IMR-90 (cell line): ENCODE measurements at regions not wholly inside any gene's neighbourhood (a gene's known extent, or its start where the extent isn't known, plus 50 kb on each side); places are given as distances from the start of the nearest gene placed in this dataset.

Source experiments
- ATAC-seq: fragments of 200-7000 bp; cut with Tn5 transposase; 2 replicates; pipeline ENCODE4 v1.9.1; 2020; ENCODE audit warnings: low read depth, mild to moderate bottlenecking, moderate library complexity
- BruUV-seq: library from RNA; stranded (reverse); fragments of 400-500 nt; replicated peaks from 2 replicates; lab custom pipeline; 2021; lab: Mats Ljungman, UMichigan
- CTCF ChIA-PET: fragments of 300-600 bp; formaldehyde crosslinking; extraction: SDS; loops from one replicate; lab custom pipeline; 2021; ENCODE audit warnings: antibody characterized with exemption; lab: Yijun Ruan, JAX
- POLR2A ChIA-PET: fragments of 300-600 bp; sonication (Branson Sonifier 250); formaldehyde crosslinking; loops from one replicate; lab custom pipeline; 2022; ENCODE audit warnings: antibody characterized with exemption; ENCODE audit not compliant: unreplicated experiment; lab: Charles Lee
- DNase-seq: peaks from one replicate; pipeline ENCODE4 v3.0.0; 2013
- H2AFZ ChIP-seq: replicated peaks from 2 replicates; pipeline ENCODE3; 2013; ENCODE audit warnings: low read length, mild to moderate bottlenecking; ENCODE audit not compliant: poor library complexity
- H2AK5ac ChIP-seq: 2 replicates; pipeline ENCODE4 v1.6.1; 2013; ENCODE audit warnings: low read depth, low read length, inconsistent platforms
- H2AK9ac ChIP-seq: replicated peaks from 2 replicates; pipeline ENCODE3; 2013; ENCODE audit warnings: mild to moderate bottlenecking, low read depth, low read length, moderate library complexity; ENCODE audit not compliant: poor library complexity
- H2BK120ac ChIP-seq: 2 replicates; pipeline ENCODE4 v1.6.1; 2013; ENCODE audit warnings: low read depth, low read length, inconsistent platforms
- H2BK15ac ChIP-seq: 3 replicates; pipeline ENCODE4 v1.6.1; 2013; ENCODE audit warnings: low read depth, low read length, inconsistent platforms
- H2BK20ac ChIP-seq: 2 replicates; pipeline ENCODE4 v1.6.1; 2013; ENCODE audit warnings: low read depth, mild to moderate bottlenecking, inconsistent platforms, low read length, moderate library complexity
- H2BK5ac ChIP-seq: 2 replicates; pipeline ENCODE4 v1.6.1; 2013; ENCODE audit warnings: mild to moderate bottlenecking, low read depth, low read length, inconsistent platforms; ENCODE audit not compliant: poor library complexity, severe bottlenecking
- H3K14ac ChIP-seq: replicated peaks from 2 replicates; pipeline ENCODE4 v1.6.1; 2013; ENCODE audit warnings: low read depth, low read length, inconsistent platforms
- H3K18ac ChIP-seq: 2 replicates; pipeline ENCODE4 v1.6.1; 2013; ENCODE audit warnings: low read depth, low read length, control low read depth
- H3K23ac ChIP-seq: 2 replicates; pipeline ENCODE4 v1.6.1; 2013; ENCODE audit warnings: low read depth, low read length, inconsistent platforms
- H3K27ac ChIP-seq: 2 replicates; pipeline ENCODE4 v1.5.1; 2013; ENCODE audit warnings: mild to moderate bottlenecking, control low read depth, low read length; ENCODE audit not compliant: insufficient read depth
- H3K27me3 ChIP-seq: 2 replicates; pipeline ENCODE4 v1.6.1; 2013; ENCODE audit warnings: low read length; ENCODE audit not compliant: control insufficient read depth, insufficient read depth
- H3K36me3 ChIP-seq: 2 replicates; pipeline ENCODE4 v1.6.1; 2013; ENCODE audit warnings: low read length, mixed read lengths; ENCODE audit not compliant: control insufficient read depth, insufficient read depth
- H3K4ac ChIP-seq: 2 replicates; pipeline ENCODE4 v1.6.1; 2013; ENCODE audit warnings: low read depth, low read length, inconsistent platforms
- H3K4me1 ChIP-seq: 2 replicates; pipeline ENCODE4 v1.6.1; 2013; ENCODE audit warnings: low read length, mixed read lengths; ENCODE audit not compliant: control insufficient read depth, insufficient read depth
- H3K4me2 ChIP-seq: 2 replicates; pipeline ENCODE4 v1.6.1; 2013; ENCODE audit warnings: low read depth, mild to moderate bottlenecking, control low read depth, low read length, moderate library complexity
- H3K4me3 ChIP-seq: 2 replicates; pipeline ENCODE4 v1.5.1; 2013; ENCODE audit warnings: low read depth, mild to moderate bottlenecking, control low read depth, low read length, moderate library complexity; ENCODE audit not compliant: insufficient read depth
- H3K56ac ChIP-seq: 2 replicates; pipeline ENCODE4 v1.6.1; 2013; ENCODE audit warnings: low read length, inconsistent platforms; ENCODE audit not compliant: insufficient read depth; ENCODE audit errors: extremely low read depth
- H3K79me1 ChIP-seq, 2 experiments: 2 replicates each; pipeline ENCODE4 v1.6.1; 2013; ENCODE audit warnings: low read length in 2 of 2, inconsistent platforms in 1 of 2, low read depth in 1 of 2
- H3K9ac ChIP-seq: 2 replicates; pipeline ENCODE4 v1.6.1; 2013; ENCODE audit warnings: low read depth, low read length, control low read depth
- H3K9me1 ChIP-seq: 2 replicates; pipeline ENCODE4 v1.6.1; 2013; ENCODE audit warnings: low read length, inconsistent platforms; ENCODE audit not compliant: insufficient read depth
- H3K9me3 ChIP-seq: 2 replicates; pipeline ENCODE4 v1.6.1; 2013; ENCODE audit warnings: low read length; ENCODE audit not compliant: control insufficient read depth, insufficient read depth
- H4K20me1 ChIP-seq: 2 replicates; pipeline ENCODE4 v1.6.1; 2013; ENCODE audit warnings: low read length, inconsistent platforms; ENCODE audit not compliant: insufficient read depth
- H4K5ac ChIP-seq: 2 replicates; pipeline ENCODE4 v1.6.1; 2013; ENCODE audit warnings: mild to moderate bottlenecking, low read depth, low read length, control low read depth
- H4K8ac ChIP-seq, 2 experiments: 2 replicates each; pipeline ENCODE4 v1.6.1; 2013; ENCODE audit warnings: low read depth in 2 of 2, low read length in 2 of 2, control low read depth in 1 of 2, inconsistent platforms in 1 of 2
- H4K91ac ChIP-seq: 2 replicates; pipeline ENCODE4 v1.6.1; 2013; ENCODE audit warnings: low read depth, low read length, inconsistent platforms; ENCODE audit not compliant: insufficient read depth
- BHLHE40 ChIP-seq: fragments of 150-350 bp; IDR thresholded peaks from 2 replicates; pipeline ENCODE4 v1.6.1; 2016; ENCODE audit warnings: mild to moderate bottlenecking, low read depth, low read length
- CEBPB ChIP-seq: IDR thresholded peaks from 2 replicates; pipeline ENCODE4 v1.6.1; 2012; ENCODE audit warnings: low read depth, low read length, improper control_type of control experiment
- CHD1 ChIP-seq: IDR thresholded peaks from 2 replicates; pipeline ENCODE4 v1.6.1; 2012; ENCODE audit warnings: low read depth, low read length, improper control_type of control experiment
- FOS ChIP-seq: fragments of 150-350 bp; IDR thresholded peaks from 2 replicates; pipeline ENCODE4 v1.6.1; 2016; ENCODE audit warnings: low read depth, low read length
- MAFK ChIP-seq: IDR thresholded peaks from 2 replicates; pipeline ENCODE4 v1.6.1; 2012; ENCODE audit warnings: low read depth, low read length, improper control_type of control experiment
- MAZ ChIP-seq: IDR thresholded peaks from 2 replicates; pipeline ENCODE4 v1.6.1; 2012; ENCODE audit warnings: low read depth, mild to moderate bottlenecking, low read length, improper control_type of control experiment, moderate library complexity, borderline replicate concordance
- MXI1 ChIP-seq: IDR thresholded peaks from 2 replicates; pipeline ENCODE4 v1.6.1; 2012; ENCODE audit warnings: low read depth, mild to moderate bottlenecking, low read length, moderate library complexity, borderline replicate concordance
- NFE2L2 ChIP-seq: fragments of 150-350 bp; IDR thresholded peaks from 2 replicates; pipeline ENCODE4 v1.6.1; 2016; ENCODE audit warnings: low read depth, mild to moderate bottlenecking, low read length
- POLR2A ChIP-seq: IDR thresholded peaks from 2 replicates; pipeline ENCODE4 v1.6.1; 2012; ENCODE audit warnings: mild to moderate bottlenecking, low read depth, low read length
- RAD21 ChIP-seq: IDR thresholded peaks from 2 replicates; pipeline ENCODE4 v1.6.1; 2012; ENCODE audit warnings: low read length, improper control_type of control experiment
- RCOR1 ChIP-seq: IDR thresholded peaks from 2 replicates; pipeline ENCODE4 v1.6.1; 2012; ENCODE audit warnings: mild to moderate bottlenecking, low read length, improper control_type of control experiment; ENCODE audit not compliant: insufficient replicate concordance
- RFX5 ChIP-seq: IDR thresholded peaks from 2 replicates; pipeline ENCODE4 v1.8.0; 2012; ENCODE audit warnings: low read depth, mild to moderate bottlenecking, low read length, moderate library complexity
- WGBS, 2 experiments: methylation state at CpG; one replicate each; pipeline versions ENCODE4 v1.1.5 to v1.1.7; 2013; ENCODE audit warnings: missing lambda C conversion rate in 2 of 2; ENCODE audit not compliant: insufficient read length in 1 of 2; ENCODE audit errors: extremely low coverage in 2 of 2; 5-methylcytosine and 5-hydroxymethylcytosine counted together
- dilution Hi-C: fragments of 300-500 bp; cut with HindIII; formaldehyde crosslinking; loops from one replicate; pipeline ENCODE4 v1.14.3; 2018; ENCODE audit warnings: low sequenced_read_pairs; ENCODE audit not compliant: unreplicated experiment
- in situ Hi-C: fragments of 300-500 bp; cut with MboI; formaldehyde crosslinking; loops from 3 replicates; pipeline ENCODE4 v1.14.3; 2019; ENCODE audit warnings: low sequenced_read_pairs, inconsistent platforms, mixed read lengths
- intact Hi-C: fragments of 100-400 bp; cut with micrococcal nuclease; formaldehyde crosslinking; loops from 2 replicates; pipeline ENCODE4 v1.10.0; 2022
- TF ChIP-seq, protein P1 (sequence below): fragments of 150-350 bp; IDR thresholded peaks from 2 replicates; pipeline ENCODE4 v1.6.1; 2017; ENCODE audit warnings: mild to moderate bottlenecking, antibody characterized with exemption, low read length, low read depth
- TF ChIP-seq, protein P2 (sequence below): fragments of 150-350 bp; IDR thresholded peaks from 2 replicates; pipeline ENCODE4 v1.6.1; 2016; ENCODE audit warnings: low read depth, mild to moderate bottlenecking, low read length, moderate library complexity, borderline replicate concordance

DNA sequence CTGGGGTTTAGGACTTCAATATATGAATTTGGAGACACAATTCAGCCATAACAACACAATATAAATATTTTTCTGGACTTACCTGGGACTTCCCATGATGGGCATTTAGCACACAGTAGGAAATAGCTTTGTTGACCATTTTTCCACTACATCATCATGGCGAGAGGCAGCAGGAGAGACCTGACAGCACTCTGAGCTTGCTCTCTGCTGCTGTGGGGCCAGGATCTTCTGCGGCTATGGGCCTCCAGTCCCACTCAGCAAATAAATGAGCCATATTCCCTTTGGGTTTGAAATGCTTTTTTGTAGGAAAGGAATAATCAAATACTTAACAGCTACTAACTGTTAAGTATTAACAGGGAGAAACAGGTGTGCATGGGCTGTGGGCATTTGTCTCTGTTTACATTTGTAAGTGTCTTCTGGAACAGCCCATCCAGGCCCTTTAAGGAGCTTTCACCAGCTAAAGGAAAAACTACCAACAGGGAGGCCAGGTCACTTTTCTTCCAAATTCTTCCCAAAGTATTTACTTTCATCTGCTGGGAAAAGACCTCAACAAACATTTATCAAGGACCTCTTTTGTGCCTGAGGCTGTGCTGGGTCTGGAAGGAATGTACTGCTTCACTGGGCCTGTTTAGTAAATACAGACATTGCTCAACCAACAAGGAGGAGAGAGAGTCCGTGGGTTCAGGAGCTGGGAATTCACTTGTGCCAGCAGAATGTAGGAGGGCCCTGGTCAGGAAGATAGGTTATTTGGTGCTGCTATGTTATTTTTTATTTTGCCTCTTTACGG lies 133.2 kb downstream of the LRIG2 start:
- H3K27me3 ChIP-seq = peaks cover 7% of the 10 kb centered on the region
- H3K23ac ChIP-seq = no peak overlapping the region
- no peak overlapping the region for H3K9ac ChIP-seq
- in situ Hi-C loops = no loop called here
- DNase-seq (no peak), ATAC-seq (no peak)
- WGBS, 2 experiments = no CpG with 5 or more reads among the region's 4 CpGs
- no peak overlapping the region for H3K18ac ChIP-seq
- H2BK5ac ChIP-seq = no peak overlapping the region
- no peak overlapping the region for H3K14ac ChIP-seq
- no peak overlapping the region for H2AK9ac ChIP-seq
- H3K79me1 ChIP-seq = no peaks in the 10 kb centered on the region
- no peak overlapping the region for H3K4me2 ChIP-seq
- no peak overlapping the region for H4K91ac ChIP-seq
- dilution Hi-C loops = no loop called here
- H3K9me1 ChIP-seq = no peaks in the 10 kb centered on the region
- H2AFZ ChIP-seq = no peak overlapping the region
- no peak overlapping the region for H2BK20ac ChIP-seq
- H3K36me3 ChIP-seq = no peaks in the 10 kb centered on the region
- intact Hi-C loops = no loop called here
- no peak overlapping the region for H2BK120ac ChIP-seq
- TF ChIP-seq, protein P1, sequence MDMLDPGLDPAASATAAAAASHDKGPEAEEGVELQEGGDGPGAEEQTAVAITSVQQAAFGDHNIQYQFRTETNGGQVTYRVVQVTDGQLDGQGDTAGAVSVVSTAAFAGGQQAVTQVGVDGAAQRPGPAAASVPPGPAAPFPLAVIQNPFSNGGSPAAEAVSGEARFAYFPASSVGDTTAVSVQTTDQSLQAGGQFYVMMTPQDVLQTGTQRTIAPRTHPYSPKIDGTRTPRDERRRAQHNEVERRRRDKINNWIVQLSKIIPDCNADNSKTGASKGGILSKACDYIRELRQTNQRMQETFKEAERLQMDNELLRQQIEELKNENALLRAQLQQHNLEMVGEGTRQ = no peak
- TF ChIP-seq, protein P2, sequence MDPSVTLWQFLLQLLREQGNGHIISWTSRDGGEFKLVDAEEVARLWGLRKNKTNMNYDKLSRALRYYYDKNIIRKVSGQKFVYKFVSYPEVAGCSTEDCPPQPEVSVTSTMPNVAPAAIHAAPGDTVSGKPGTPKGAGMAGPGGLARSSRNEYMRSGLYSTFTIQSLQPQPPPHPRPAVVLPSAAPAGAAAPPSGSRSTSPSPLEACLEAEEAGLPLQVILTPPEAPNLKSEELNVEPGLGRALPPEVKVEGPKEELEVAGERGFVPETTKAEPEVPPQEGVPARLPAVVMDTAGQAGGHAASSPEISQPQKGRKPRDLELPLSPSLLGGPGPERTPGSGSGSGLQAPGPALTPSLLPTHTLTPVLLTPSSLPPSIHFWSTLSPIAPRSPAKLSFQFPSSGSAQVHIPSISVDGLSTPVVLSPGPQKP = no peak
- no peak for TF ChIP-seq CEBPB
- TF ChIP-seq FOS = no peak
- TF ChIP-seq RAD21 = no peak
- no peak for TF ChIP-seq NFE2L2
- TF ChIP-seq RCOR1 = no peak
- no peak for TF ChIP-seq POLR2A
- no peak for TF ChIP-seq RFX5
- TF ChIP-seq MXI1 = no peak
- TF ChIP-seq BHLHE40 = no peak
- no peak for TF ChIP-seq MAZ
- TF ChIP-seq CHD1 = no peak
- no peak for TF ChIP-seq MAFK
- H2AK5ac ChIP-seq = no peak overlapping the region
- H3K4me3 ChIP-seq = no peak overlapping the region
- H3K56ac ChIP-seq = no peak overlapping the region
- H4K20me1 ChIP-seq = no peaks in the 10 kb centered on the region
- CTCF ChIA-PET = interaction anchor here (0.6 kb wide), 1 partner anchor 9 kb away, joined by 3 read pairs; no protein-coding TSS in a partner anchor
- no peak overlapping the region for H3K27ac ChIP-seq
- no peak overlapping the region for H4K8ac ChIP-seq
- POLR2A ChIA-PET = no interaction called here
- no TSS peak for BruUV-seq
- no peaks in the 10 kb centered on the region for H3K9me3 ChIP-seq
- H3K4me1 ChIP-seq = no peaks in the 10 kb centered on the region
- H2BK15ac ChIP-seq = no peak overlapping the region
- H4K5ac ChIP-seq = no peak overlapping the region
- H3K4ac ChIP-seq = no peak overlapping the region
